ENCODE measurements at regions not wholly inside any gene's neighbourhood (a gene's known extent, or its start where the extent isn't known, plus 50 kb on each side); places are given as distances from the start of the nearest gene placed in this dataset.

DNA sequence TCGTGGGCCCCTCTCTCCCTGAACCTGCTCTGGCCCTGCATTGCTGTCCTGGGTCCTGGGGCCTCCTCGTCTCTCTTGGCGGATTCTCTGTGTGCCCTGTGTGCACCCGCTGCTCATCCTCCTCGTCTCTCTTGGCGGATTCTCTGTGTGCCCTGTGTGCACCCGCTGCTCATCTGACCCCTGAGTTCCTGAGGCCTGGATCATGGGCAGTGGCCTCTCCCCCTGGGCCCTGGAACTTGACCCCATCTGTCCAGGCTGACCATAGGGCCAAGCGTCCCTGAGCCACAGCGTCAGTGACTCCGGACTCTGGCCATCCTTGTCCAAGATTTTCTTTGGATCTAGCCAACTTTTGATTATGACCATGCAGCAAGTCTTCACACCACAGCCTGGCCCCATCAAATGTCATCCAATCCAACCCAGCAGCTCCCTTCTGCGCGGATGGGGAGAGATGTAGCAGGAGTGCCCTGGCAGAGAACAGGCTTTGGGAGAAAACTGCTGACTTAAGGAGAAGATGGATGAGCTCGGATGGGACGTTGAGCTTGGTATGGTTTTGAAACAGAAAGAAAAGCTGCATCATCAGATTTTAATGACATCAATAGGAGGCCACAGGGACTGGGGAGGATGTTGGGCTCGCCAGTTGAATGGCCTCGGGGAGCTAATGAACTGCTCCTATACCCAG, 455.1 kb upstream of the HS6ST1 start:
- TF ChIP-seq CTCF (IDR thresholded peaks at IDR 0.05 in 4 of 5, conservative IDR thresholded peaks at IDR 0.05 in 1 of 5) (no peak), POLR2A (IDR thresholded peaks at IDR 0.05) (no peak)
